ENCODE measurements at regions not wholly inside any gene's neighbourhood (a gene's known extent, or its start where the extent isn't known, plus 50 kb on each side); places are given as distances from the start of the nearest gene placed in this dataset.

GRCh38 chr1:55490547-55490946 is 275.4 kb upstream of the USP24 start:
- H3K9me3 ChIP-seq (replicated peaks; ENCODE audit: low read length), result no peaks in the 10 kb centered on the region
- H3K27me3 ChIP-seq (ENCODE audit: control insufficient read depth, insufficient read depth, low read length), result no peaks in the 10 kb centered on the region
- H3K4me2 ChIP-seq (ENCODE audit: low read length), result no peak overlapping the region
- no peak overlapping the region for H3K4me3 ChIP-seq (ENCODE audit: low read length)
- no peaks in the 10 kb centered on the region for H3K36me3 ChIP-seq (ENCODE audit: insufficient read depth, low read length)
- H3K4me1 ChIP-seq (ENCODE audit: control insufficient read depth, insufficient read depth, low read length), result peaks cover 10% of the 10 kb centered on the region
- H3K9ac ChIP-seq (ENCODE audit: low read depth, low read length), result no peak overlapping the region

GRCh38 chr1:55484173-55484572 is 269.0 kb upstream of the USP24 start:
- Histone ChIP-seq H3K4me2 (ENCODE audit: low read length) (no peak overlapping the region), H3K9ac (ENCODE audit: low read depth, low read length) (no peak overlapping the region), H3K27me3 (ENCODE audit: control insufficient read depth, insufficient read depth, low read length) (no peaks in the 10 kb centered on the region), H3K36me3 (ENCODE audit: insufficient read depth, low read length) (no peaks in the 10 kb centered on the region), H3K9me3 (replicated peaks; ENCODE audit: low read length) (no peaks in the 10 kb centered on the region), H3K4me1 (ENCODE audit: control insufficient read depth, insufficient read depth, low read length) (no peaks in the 10 kb centered on the region), H3K4me3 (ENCODE audit: low read length) (no peak overlapping the region)

DNA sequence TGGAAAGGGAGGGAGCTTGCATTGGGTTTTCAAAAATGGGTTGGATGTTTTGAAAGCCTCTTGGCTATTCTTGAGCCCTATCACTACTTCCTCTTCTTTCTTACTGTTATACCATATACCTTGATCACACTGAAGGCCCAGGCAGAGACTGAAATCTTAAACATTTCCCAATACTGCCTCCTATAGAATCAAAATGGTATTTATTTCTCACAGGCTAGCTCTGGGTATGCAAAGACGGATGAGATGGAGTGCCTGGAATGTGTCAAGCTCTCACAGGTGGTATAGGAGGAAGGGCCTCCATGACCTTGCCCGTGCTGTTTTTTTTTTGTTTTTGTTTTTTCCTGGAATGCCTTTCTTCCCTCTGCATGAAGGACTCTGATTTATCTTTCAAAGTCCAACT is 268.4 kb upstream of the USP24 start:
- H3K4me3 ChIP-seq (ENCODE audit: low read length), result no peak overlapping the region
- H3K4me1 ChIP-seq (ENCODE audit: control insufficient read depth, insufficient read depth, low read length), result no peaks in the 10 kb centered on the region
- no peaks in the 10 kb centered on the region for H3K27me3 ChIP-seq (ENCODE audit: control insufficient read depth, insufficient read depth, low read length)
- H3K9me3 ChIP-seq (replicated peaks; ENCODE audit: low read length), result no peaks in the 10 kb centered on the region
- H3K36me3 ChIP-seq (ENCODE audit: insufficient read depth, low read length), result no peaks in the 10 kb centered on the region
- no peak overlapping the region for H3K4me2 ChIP-seq (ENCODE audit: low read length)
- H3K9ac ChIP-seq (ENCODE audit: low read depth, low read length), result no peak overlapping the region

GRCh38 chr1:55481634-55482033 is 266.5 kb upstream of the USP24 start:
- no peaks in the 10 kb centered on the region for H3K4me1 ChIP-seq (ENCODE audit: control insufficient read depth, insufficient read depth, low read length)
- H3K36me3 ChIP-seq (ENCODE audit: insufficient read depth, low read length), result no peaks in the 10 kb centered on the region
- no peaks in the 10 kb centered on the region for H3K9me3 ChIP-seq (replicated peaks; ENCODE audit: low read length)
- H3K4me2 ChIP-seq (ENCODE audit: low read length), result no peak overlapping the region
- H3K4me3 ChIP-seq (ENCODE audit: low read length), result no peak overlapping the region
- H3K27me3 ChIP-seq (ENCODE audit: control insufficient read depth, insufficient read depth, low read length), result no peaks in the 10 kb centered on the region
- H3K9ac ChIP-seq (ENCODE audit: low read depth, low read length), result no peak overlapping the region

GRCh38 chr1:55480029-55480795 is 265.0 kb upstream of the USP24 start:
- H3K36me3 ChIP-seq (ENCODE audit: insufficient read depth, low read length), result no peaks in the 10 kb centered on the region
- no peaks in the 10 kb centered on the region for H3K27me3 ChIP-seq (ENCODE audit: control insufficient read depth, insufficient read depth, low read length)
- H3K9me3 ChIP-seq (replicated peaks; ENCODE audit: low read length), result no peaks in the 10 kb centered on the region

GRCh38 chr1:55478742-55479141 is 263.6 kb upstream of the USP24 start:
- no peaks in the 10 kb centered on the region for H3K27me3 ChIP-seq (ENCODE audit: control insufficient read depth, insufficient read depth, low read length)
- H3K4me2 ChIP-seq (ENCODE audit: low read length), result no peak overlapping the region
- no peaks in the 10 kb centered on the region for H3K9me3 ChIP-seq (replicated peaks; ENCODE audit: low read length)
- H3K4me3 ChIP-seq (ENCODE audit: low read length), result no peak overlapping the region
- H3K36me3 ChIP-seq (ENCODE audit: insufficient read depth, low read length), result no peaks in the 10 kb centered on the region
- peaks cover 6% of the 10 kb centered on the region for H3K4me1 ChIP-seq (ENCODE audit: control insufficient read depth, insufficient read depth, low read length)
- H3K9ac ChIP-seq (ENCODE audit: low read depth, low read length), result no peak overlapping the region

More at GRCh38 chr1:55480029-55480795, 265.0 kb upstream of the USP24 start:
- H3K4me2 ChIP-seq (ENCODE audit: low read length), result no peak overlapping the region
- no peak overlapping the region for H3K9ac ChIP-seq (ENCODE audit: low read depth, low read length)
- H3K4me1 ChIP-seq (ENCODE audit: control insufficient read depth, insufficient read depth, low read length), result no peaks in the 10 kb centered on the region
- no peak overlapping the region for H3K4me3 ChIP-seq (ENCODE audit: low read length)

DNA sequence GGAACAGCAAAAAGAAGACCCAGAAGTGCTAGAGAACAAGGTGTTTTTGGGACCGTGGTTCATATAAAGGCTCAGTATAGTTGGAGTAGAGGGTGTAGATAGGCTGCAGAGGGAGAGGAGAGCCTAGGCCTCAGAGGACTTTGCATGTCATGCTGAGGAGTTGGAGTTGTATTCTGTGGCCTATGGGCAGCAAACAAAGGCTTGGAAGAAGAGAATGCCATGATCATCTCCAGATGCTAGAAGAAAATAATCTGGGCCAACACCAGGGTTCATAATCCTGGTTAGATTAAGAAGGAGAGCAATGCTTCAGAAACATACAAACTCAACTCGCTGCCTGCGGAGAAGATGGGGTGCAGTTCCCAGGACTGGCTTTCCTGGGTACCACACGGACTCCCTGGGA is 262.8 kb upstream of the USP24 start:
- Histone ChIP-seq H3K4me2 (ENCODE audit: low read length) (no peak overlapping the region), H3K36me3 (ENCODE audit: insufficient read depth, low read length) (no peaks in the 10 kb centered on the region), H3K4me3 (ENCODE audit: low read length) (no peak overlapping the region), H3K4me1 (ENCODE audit: control insufficient read depth, insufficient read depth, low read length) (peaks cover 6% of the 10 kb centered on the region), H3K9ac (ENCODE audit: low read depth, low read length) (no peak overlapping the region), H3K9me3 (replicated peaks; ENCODE audit: low read length) (no peaks in the 10 kb centered on the region), H3K27me3 (ENCODE audit: control insufficient read depth, insufficient read depth, low read length) (no peaks in the 10 kb centered on the region)

GRCh38 chr1:55476445-55477015 is 261.4 kb upstream of the USP24 start:
- no peak overlapping the region for H3K4me3 ChIP-seq (ENCODE audit: low read length)

GRCh38 chr1:55474168-55474786 is 259.1 kb upstream of the USP24 start:
- H3K9ac ChIP-seq (ENCODE audit: low read depth, low read length), result no peak overlapping the region
- H3K4me2 ChIP-seq (ENCODE audit: low read length), result no peak overlapping the region
- H3K9me3 ChIP-seq (replicated peaks; ENCODE audit: low read length), result no peaks in the 10 kb centered on the region
- H3K4me1 ChIP-seq (ENCODE audit: control insufficient read depth, insufficient read depth, low read length), result peaks cover 12% of the 10 kb centered on the region
- H3K27me3 ChIP-seq (ENCODE audit: control insufficient read depth, insufficient read depth, low read length), result no peaks in the 10 kb centered on the region
- H3K4me3 ChIP-seq (ENCODE audit: low read length), result no peak overlapping the region
- no peaks in the 10 kb centered on the region for H3K36me3 ChIP-seq (ENCODE audit: insufficient read depth, low read length)

More at GRCh38 chr1:55476445-55477015, 261.4 kb upstream of the USP24 start:
- Histone ChIP-seq H3K4me2 (ENCODE audit: low read length) (no peak overlapping the region), H3K9me3 (replicated peaks; ENCODE audit: low read length) (no peaks in the 10 kb centered on the region), H3K4me1 (ENCODE audit: control insufficient read depth, insufficient read depth, low read length) (peaks cover 12% of the 10 kb centered on the region), H3K9ac (ENCODE audit: low read depth, low read length) (no peak overlapping the region), H3K27me3 (ENCODE audit: control insufficient read depth, insufficient read depth, low read length) (no peaks in the 10 kb centered on the region), H3K36me3 (ENCODE audit: insufficient read depth, low read length) (no peaks in the 10 kb centered on the region)

GRCh38 chr1:55473661-55474060 is 258.5 kb upstream of the USP24 start:
- Histone ChIP-seq H3K9ac (ENCODE audit: low read depth, low read length) (no peak overlapping the region), H3K9me3 (replicated peaks; ENCODE audit: low read length) (no peaks in the 10 kb centered on the region), H3K36me3 (ENCODE audit: insufficient read depth, low read length) (no peaks in the 10 kb centered on the region), H3K4me1 (ENCODE audit: control insufficient read depth, insufficient read depth, low read length) (peaks cover 12% of the 10 kb centered on the region), H3K27me3 (ENCODE audit: control insufficient read depth, insufficient read depth, low read length) (no peaks in the 10 kb centered on the region), H3K4me2 (ENCODE audit: low read length) (no peak overlapping the region), H3K4me3 (ENCODE audit: low read length) (no peak overlapping the region)

DNA sequence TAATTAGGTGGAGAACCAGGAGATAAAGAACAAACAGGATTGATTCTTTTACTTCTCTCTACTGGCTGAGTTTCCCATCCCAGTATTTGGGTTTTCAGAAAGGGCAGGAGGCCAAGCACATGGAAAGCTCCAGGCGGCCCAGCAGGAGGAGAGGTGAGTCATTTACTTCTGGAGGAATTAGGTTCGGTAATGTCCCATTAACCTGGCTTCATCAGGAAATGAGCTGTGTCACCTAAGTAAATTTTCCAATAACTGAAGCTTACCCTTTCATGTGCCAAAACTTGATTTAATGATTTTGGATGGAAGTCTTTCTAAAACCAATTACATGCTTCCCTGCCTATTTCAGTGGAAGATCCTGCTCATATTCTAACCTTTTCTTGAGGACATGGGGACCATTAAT is 257.6 kb upstream of the USP24 start:
- Histone ChIP-seq H3K36me3 (ENCODE audit: insufficient read depth, low read length) (no peaks in the 10 kb centered on the region), H3K27me3 (ENCODE audit: control insufficient read depth, insufficient read depth, low read length) (no peaks in the 10 kb centered on the region), H3K9ac (ENCODE audit: low read depth, low read length) (no peak overlapping the region), H3K4me1 (ENCODE audit: control insufficient read depth, insufficient read depth, low read length) (peaks cover 12% of the 10 kb centered on the region), H3K4me2 (ENCODE audit: low read length) (no peak overlapping the region), H3K9me3 (replicated peaks; ENCODE audit: low read length) (no peaks in the 10 kb centered on the region), H3K4me3 (ENCODE audit: low read length) (no peak overlapping the region)
